H1 (cell line): ENCODE measurements at regions not wholly inside any gene's neighbourhood (a gene's known extent, or its start where the extent isn't known, plus 50 kb on each side); places are given as distances from the start of the nearest gene placed in this dataset.

Source experiments
- CTCF ChIA-PET: fragments of 300-600 bp; sonication (Branson Sonifier 250); formaldehyde crosslinking; loops from one replicate; lab custom pipeline; 2021; ENCODE audit not compliant: partially characterized antibody; lab: Charles Lee
- POLR2A ChIA-PET: fragments of 300-600 bp; sonication (Branson Sonifier 250); formaldehyde crosslinking; loops from one replicate; lab custom pipeline; 2021; ENCODE audit warnings: inconsistent platforms; ENCODE audit not compliant: partially characterized antibody; lab: Charles Lee
- DNase-seq, 2 experiments: peaks; one replicate each; pipeline versions ENCODE4 v3.0.0 to v3.0.0-alpha.2; 2010 to 2022; ENCODE audit warnings: low spot score in 2 of 2, low read depth in 1 of 2, mixed read lengths in 1 of 2
- FAIRE-seq: peaks from 2 replicates; lab custom pipeline; 2011; peaks lifted over from hg19 to GRCh38; lab: Jason Lieb, UNC
- H2AFZ ChIP-seq: 2 replicates; pipeline ENCODE4 v1.8.1; 2012; ENCODE audit warnings: low read length, inconsistent platforms
- H2AK5ac ChIP-seq: 2 replicates; pipeline ENCODE4 v1.6.1; 2013; ENCODE audit warnings: low read depth, low read length
- H2BK120ac ChIP-seq: replicated peaks from 2 replicates; pipeline ENCODE3; 2013; ENCODE audit warnings: low read depth, low read length, inconsistent platforms
- H2BK12ac ChIP-seq: 2 replicates; pipeline ENCODE4 v1.6.1; 2013; ENCODE audit warnings: low read depth, low read length
- H2BK15ac ChIP-seq: 2 replicates; pipeline ENCODE4 v1.6.1; 2013; ENCODE audit warnings: low read length
- H2BK20ac ChIP-seq: 2 replicates; pipeline ENCODE4 v1.6.1; 2013; ENCODE audit warnings: low read length
- H2BK5ac ChIP-seq: 2 replicates; pipeline ENCODE4 v1.6.1; 2013; ENCODE audit warnings: low read depth, low read length
- H3K14ac ChIP-seq: 2 replicates; pipeline ENCODE4 v1.6.1; 2013; ENCODE audit warnings: inconsistent platforms; ENCODE audit not compliant: insufficient read length
- H3K18ac ChIP-seq: 2 replicates; pipeline ENCODE4 v1.6.1; 2013; ENCODE audit warnings: low read length; ENCODE audit errors: extremely low read depth
- H3K23ac ChIP-seq: 2 replicates; pipeline ENCODE4 v1.6.1; 2013; ENCODE audit warnings: inconsistent platforms; ENCODE audit not compliant: insufficient read length
- H3K23me2 ChIP-seq: 2 replicates; pipeline ENCODE4 v1.6.1; 2013; ENCODE audit warnings: low read depth, low read length
- H3K27ac ChIP-seq: 2 replicates; pipeline ENCODE4 v1.6.1; 2011; ENCODE audit warnings: low read depth, low read length, inconsistent platforms
- H3K27me3 ChIP-seq, 4 experiments: replicated peaks in 1 of 4; 1 replicate in 1 of 4; 2 replicates in 3 of 4; pipeline versions ENCODE4 v1.6.1 to v1.8.1; 2011 to 2013; ENCODE audit warnings: low read length in 3 of 4, mild to moderate bottlenecking in 3 of 4, inconsistent platforms in 2 of 4, mixed read lengths in 2 of 4, moderate library complexity in 1 of 4; ENCODE audit not compliant: control insufficient read depth in 3 of 4, insufficient read depth in 3 of 4; ENCODE audit errors: extremely low read depth in 1 of 4
- H3K36me3 ChIP-seq, 4 experiments: 2 replicates each; pipeline versions ENCODE4 v1.6.1 to v1.8.1; 2011 to 2013; ENCODE audit warnings: mild to moderate bottlenecking in 4 of 4, low read length in 3 of 4, moderate library complexity in 2 of 4, control low read depth in 1 of 4, inconsistent platforms in 1 of 4; ENCODE audit not compliant: insufficient read depth in 4 of 4, control insufficient read depth in 2 of 4
- H3K4ac ChIP-seq: replicated peaks from 2 replicates; pipeline ENCODE3; 2013; ENCODE audit warnings: low read length, low read depth, mixed read lengths, inconsistent platforms; ENCODE audit not compliant: insufficient read length
- H3K4me1 ChIP-seq, 4 experiments: replicated peaks in 1 of 4; 1 replicate in 1 of 4; 2 replicates in 3 of 4; pipeline versions ENCODE4 v1.6.1 to v1.8.1; 2011 to 2013; ENCODE audit warnings: low read length in 3 of 4, inconsistent platforms in 2 of 4, mixed read lengths in 1 of 4; ENCODE audit not compliant: insufficient read depth in 4 of 4, control insufficient read depth in 3 of 4
- H3K4me2 ChIP-seq, 2 experiments: 2 replicates each; pipeline versions ENCODE4 v1.6.1 to v1.8.1; 2011 to 2013; ENCODE audit warnings: low read depth in 2 of 2, low read length in 2 of 2, control low read depth in 1 of 2, inconsistent platforms in 1 of 2, mild to moderate bottlenecking in 1 of 2; ENCODE audit not compliant: insufficient read depth in 1 of 2
- H3K4me3 ChIP-seq, 4 experiments: fragments of 200-600, 300-600 bp in 1 of 4; sonication (generic), shearing (Covaris generic), sonication (Bioruptor Twin) in 1 of 4; 2 replicates each; pipeline versions ENCODE4 v1.5.1 to v1.8.1; 2011 to 2016; ENCODE audit warnings: low read length in 4 of 4, low read depth in 3 of 4, control low read depth in 2 of 4, inconsistent platforms in 2 of 4, mild to moderate bottlenecking in 2 of 4, mixed read lengths in 1 of 4, moderate library complexity in 1 of 4; ENCODE audit not compliant: insufficient read depth in 2 of 4; ENCODE audit errors: extremely low read depth in 1 of 4
- H3K56ac ChIP-seq: replicated peaks from 2 replicates; pipeline ENCODE3; 2013; ENCODE audit warnings: low read depth, mild to moderate bottlenecking, mixed read lengths, low read length, inconsistent platforms; ENCODE audit not compliant: insufficient read length
- H3K79me1 ChIP-seq: 2 replicates; pipeline ENCODE4 v1.6.1; 2013; ENCODE audit warnings: low read depth, low read length, control low read depth
- H3K79me2 ChIP-seq, 2 experiments: 2 replicates each; pipeline versions ENCODE4 v1.6.1 to v1.8.1; 2012 to 2013; ENCODE audit warnings: low read length in 2 of 2, mild to moderate bottlenecking in 2 of 2, inconsistent platforms in 1 of 2; ENCODE audit not compliant: insufficient read depth in 2 of 2, control insufficient read depth in 1 of 2
- H3K9ac ChIP-seq, 4 experiments: replicated peaks in 1 of 4; 1 replicate in 1 of 4; 2 replicates in 3 of 4; pipeline versions ENCODE4 v1.6.1 to v1.8.1; 2011 to 2013; ENCODE audit warnings: low read depth in 3 of 4, low read length in 3 of 4, control low read depth in 2 of 4, mild to moderate bottlenecking in 2 of 4, moderate library complexity in 2 of 4, inconsistent platforms in 1 of 4; ENCODE audit errors: extremely low read depth in 1 of 4
- H3K9me3 ChIP-seq, 2 experiments: 2 replicates each; pipeline versions ENCODE4 v1.6.1 to v1.8.1; 2012 to 2013; ENCODE audit warnings: mild to moderate bottlenecking in 2 of 2, moderate library complexity in 2 of 2, control low read depth in 1 of 2, inconsistent platforms in 1 of 2, low read depth in 1 of 2, low read length in 1 of 2, mixed read lengths in 1 of 2; ENCODE audit not compliant: insufficient read depth in 2 of 2
- H4K20me1 ChIP-seq, 2 experiments: replicated peaks in 1 of 2; 2 replicates each; pipeline versions ENCODE3 to v1.8.1; 2011 to 2013; ENCODE audit warnings: inconsistent platforms in 2 of 2, low read length in 2 of 2, mild to moderate bottlenecking in 1 of 2; ENCODE audit not compliant: insufficient read depth in 2 of 2, control insufficient read depth in 1 of 2
- H4K5ac ChIP-seq: 2 replicates; pipeline ENCODE4 v1.6.1; 2013; ENCODE audit warnings: low read length, low read depth, mixed read lengths, inconsistent platforms; ENCODE audit not compliant: insufficient read length
- H4K8ac ChIP-seq: 2 replicates; pipeline ENCODE4 v1.8.0; 2013; ENCODE audit warnings: mild to moderate bottlenecking, moderate library complexity, low read length, inconsistent platforms; ENCODE audit not compliant: insufficient read depth; ENCODE audit errors: extremely low read depth
- H4K91ac ChIP-seq: replicated peaks from 2 replicates; pipeline ENCODE3; 2013; ENCODE audit warnings: low read length, mixed read lengths, inconsistent platforms; ENCODE audit not compliant: insufficient read length
- BCL11A ChIP-seq, 2 experiments: IDR thresholded peaks; one replicate each; pipeline ENCODE4 v1.6.1; 2011; ENCODE audit warnings: low read depth in 2 of 2, low read length in 2 of 2, mild to moderate bottlenecking in 2 of 2
- CEBPB ChIP-seq: IDR thresholded peaks from 2 replicates; pipeline ENCODE4 v1.6.1; 2012; ENCODE audit warnings: low read depth, low read length
- CHD1 ChIP-seq: IDR thresholded peaks from 2 replicates; pipeline ENCODE4 v1.6.1; 2012; ENCODE audit warnings: low read depth, low read length, improper control_type of control experiment
- EP300 ChIP-seq, 2 experiments: IDR thresholded peaks; 1 replicate in 1 of 2; 2 replicates in 1 of 2; pipeline ENCODE4 v1.6.1; 2011 to 2012; ENCODE audit warnings: low read depth in 2 of 2, low read length in 2 of 2, mild to moderate bottlenecking in 2 of 2, borderline replicate concordance in 1 of 2, inconsistent platforms in 1 of 2, moderate library complexity in 1 of 2
- EZH2 ChIP-seq: fragments of 200-600 bp; sonication (generic); IDR thresholded peaks from 2 replicates; pipeline ENCODE4 v1.7.1; 2012; ENCODE audit warnings: low read depth, mild to moderate bottlenecking, moderate library complexity, low read length, inconsistent platforms; ENCODE audit not compliant: severe bottlenecking
- GABPA ChIP-seq: IDR thresholded peaks from 2 replicates; pipeline ENCODE4 v1.6.1; 2011; ENCODE audit warnings: mild to moderate bottlenecking, low read length, moderate library complexity, borderline replicate concordance; ENCODE audit not compliant: insufficient read depth
- GTF2F1 ChIP-seq: IDR thresholded peaks from 2 replicates; pipeline ENCODE4 v1.6.1; 2012; ENCODE audit warnings: low read depth, low read length, improper control_type of control experiment, borderline replicate concordance
- HDAC6 ChIP-seq: IDR thresholded peaks from one replicate; pipeline ENCODE4 v1.7.1; 2012; ENCODE audit warnings: low read depth, mild to moderate bottlenecking, inconsistent platforms, low read length, moderate library complexity
- JUN ChIP-seq: IDR thresholded peaks from 2 replicates; pipeline ENCODE4 v1.6.1; 2011; ENCODE audit warnings: low read depth, mild to moderate bottlenecking, improper control_type of control experiment, low read length
- PHF8 ChIP-seq: fragments of 200-600 bp; sonication (generic); conservative IDR thresholded peaks from 2 replicates; pipeline ENCODE4 v1.7.1; 2012; ENCODE audit warnings: low read depth, mild to moderate bottlenecking, inconsistent platforms, low read length, moderate library complexity
- RXRA ChIP-seq: IDR thresholded peaks from 2 replicates; pipeline ENCODE4 v1.6.1; 2011; ENCODE audit warnings: low read depth, mild to moderate bottlenecking, low read length, moderate library complexity; ENCODE audit not compliant: insufficient read depth
- SRF ChIP-seq: IDR thresholded peaks from 2 replicates; pipeline ENCODE4 v1.6.1; 2011; ENCODE audit warnings: mild to moderate bottlenecking, low read depth, low read length, moderate library complexity
- TF ChIP-seq, protein P1 (sequence below): IDR thresholded peaks from 2 replicates; pipeline ENCODE4 v1.6.1; 2011; ENCODE audit warnings: low read length, improper control_type of control experiment
- TF ChIP-seq, protein P2 (sequence below): IDR thresholded peaks from 2 replicates; pipeline ENCODE4 v1.6.1; 2011; ENCODE audit warnings: low read depth, mild to moderate bottlenecking, low read length; ENCODE audit not compliant: insufficient read depth

DNA sequence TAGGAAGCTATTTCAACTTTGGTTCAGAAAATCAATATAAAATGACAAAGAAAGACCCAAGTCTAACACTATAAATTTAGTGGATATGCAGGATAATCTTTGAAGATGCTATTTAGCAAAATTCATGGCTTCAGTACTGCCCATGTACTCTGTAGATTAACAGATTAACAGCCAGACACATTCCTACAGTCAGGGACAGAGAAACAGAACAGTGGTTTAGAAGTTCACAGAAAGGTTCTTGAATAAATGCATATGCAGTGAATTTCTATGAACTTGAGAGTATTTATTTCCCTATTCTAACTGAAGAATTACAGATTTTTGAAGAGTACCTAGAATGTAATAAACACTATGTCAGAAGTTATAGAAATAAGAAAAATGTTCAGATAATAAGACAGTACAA is 222.8 kb downstream of the KLF12 start:
- CTCF ChIA-PET = interaction anchor here (0.6 to 0.8 kb wide), 2 partner anchors 12 to 756 kb away, joined by 3 read pairs; no protein-coding TSS in a partner anchor
- Histone ChIP-seq H4K8ac (no peak overlapping the region), H2BK12ac (no peak overlapping the region), H3K79me1 (no peaks in the 10 kb centered on the region), H4K20me1 (no peaks in the 10 kb centered on the region), H2BK120ac (no peak overlapping the region), H3K56ac (no peak overlapping the region), H3K27me3 (no peaks in the 10 kb centered on the region), H3K27ac (no peak overlapping the region), H3K4me1 (peaks cover 0 to 6% (median 3%) of the 10 kb centered on the region in 4 experiments; a peak in 3 of 7 replicates), H3K4me2 (no peak overlapping the region), H3K23ac (no peak overlapping the region), H2AFZ (no peak overlapping the region), H3K14ac (no peak overlapping the region), H3K23me2 (no peaks in the 10 kb centered on the region; the same call in 1 of the 2 replicates), H3K4me3 (no peak overlapping the region), H4K91ac (no peak overlapping the region), H3K9me3 (no peaks in the 10 kb centered on the region), H3K36me3 (no peaks in the 10 kb centered on the region), H3K4ac (no peak overlapping the region), H4K5ac (no peak overlapping the region), H2AK5ac (no peak overlapping the region), H3K79me2 (no peaks in the 10 kb centered on the region), H2BK20ac (no peak overlapping the region), H2BK15ac (no peak overlapping the region), H2BK5ac (no peak overlapping the region), H3K9ac (no peak overlapping the region), H3K18ac (no peak overlapping the region)
- no peak for FAIRE-seq
- DNase-seq = no peak
- POLR2A ChIA-PET = interaction anchor here (1.3 kb wide), 1 partner anchor 124 kb away, joined by 3 read pairs; no protein-coding TSS in a partner anchor
- no peak for TF ChIP-seq GTF2F1
- TF ChIP-seq PHF8 = no peak
- no peak for TF ChIP-seq RXRA
- no peak for TF ChIP-seq CHD1
- no peak for TF ChIP-seq EZH2
- no peak for TF ChIP-seq CEBPB
- no peak for TF ChIP-seq EP300 (IDR thresholded peaks at IDR 0.05; ENCODE audit: borderline replicate concordance in 1 of 2, low read depth in 2 of 2, low read length in 2 of 2)
- TF ChIP-seq JUN = no peak
- TF ChIP-seq, protein P1, sequence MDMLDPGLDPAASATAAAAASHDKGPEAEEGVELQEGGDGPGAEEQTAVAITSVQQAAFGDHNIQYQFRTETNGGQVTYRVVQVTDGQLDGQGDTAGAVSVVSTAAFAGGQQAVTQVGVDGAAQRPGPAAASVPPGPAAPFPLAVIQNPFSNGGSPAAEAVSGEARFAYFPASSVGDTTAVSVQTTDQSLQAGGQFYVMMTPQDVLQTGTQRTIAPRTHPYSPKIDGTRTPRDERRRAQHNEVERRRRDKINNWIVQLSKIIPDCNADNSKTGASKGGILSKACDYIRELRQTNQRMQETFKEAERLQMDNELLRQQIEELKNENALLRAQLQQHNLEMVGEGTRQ = no peak
- TF ChIP-seq, protein P2, sequence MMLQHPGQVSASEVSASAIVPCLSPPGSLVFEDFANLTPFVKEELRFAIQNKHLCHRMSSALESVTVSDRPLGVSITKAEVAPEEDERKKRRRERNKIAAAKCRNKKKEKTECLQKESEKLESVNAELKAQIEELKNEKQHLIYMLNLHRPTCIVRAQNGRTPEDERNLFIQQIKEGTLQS = no peak
- no peak for TF ChIP-seq HDAC6
- TF ChIP-seq GABPA = no peak
- no peak for TF ChIP-seq SRF
- TF ChIP-seq BCL11A (IDR thresholded peaks at IDR 0.05; ENCODE audit: low read depth in 2 of 2, low read length in 2 of 2) = no peak
